Loucy (cell line): ENCODE measurements at regions not wholly inside any gene's neighbourhood (a gene's known extent, or its start where the extent isn't known, plus 50 kb on each side); places are given as distances from the start of the nearest gene placed in this dataset.
A peak's percentile ranks its signal among the peaks of the same experiment; 100 is the strongest.

Source experiments
- H2AFZ ChIP-seq: fragments of 200-600 bp; sonication (generic); 2 replicates; pipeline ENCODE4 v1.6.0; 2016; ENCODE audit warnings: antibody characterized with exemption, mild to moderate bottlenecking, low read length, moderate library complexity
- H3F3A ChIP-seq: fragments of 200-600 bp; 2 replicates; pipeline ENCODE4 v1.6.0; 2016; ENCODE audit warnings: antibody characterized with exemption, low read depth, mild to moderate bottlenecking
- H3K27me3 ChIP-seq: fragments of 200-600 bp; sonication (generic); 2 replicates; pipeline ENCODE4 v1.6.1; 2014; ENCODE audit warnings: low read length, mild to moderate bottlenecking; ENCODE audit not compliant: insufficient read depth, poor library complexity, severe bottlenecking
- H3K36me3 ChIP-seq: fragments of 200-600 bp; sonication (generic); 2 replicates; pipeline ENCODE4 v1.6.1; 2016; ENCODE audit warnings: low read length; ENCODE audit not compliant: insufficient read depth
- H3K4me1 ChIP-seq: fragments of 200-600 bp; sonication (generic); 2 replicates; pipeline ENCODE4 v1.5.1; 2014; ENCODE audit warnings: low read length, mild to moderate bottlenecking; ENCODE audit not compliant: insufficient read depth, poor library complexity, severe bottlenecking
- H3K4me2 ChIP-seq: fragments of 200-600 bp; sonication (generic); 2 replicates; pipeline ENCODE4 v1.6.0; 2014; ENCODE audit warnings: antibody characterized with exemption, low read length, low read depth, mild to moderate bottlenecking; ENCODE audit not compliant: poor library complexity, severe bottlenecking
- H3K4me3 ChIP-seq: fragments of 200-600 bp; sonication (generic); 2 replicates; pipeline ENCODE4 v1.5.1; 2014; ENCODE audit warnings: low read length, mild to moderate bottlenecking, mixed read lengths; ENCODE audit not compliant: poor library complexity, severe bottlenecking
- H3K79me2 ChIP-seq: fragments of 200-600 bp; sonication (generic); 2 replicates; pipeline ENCODE4 v1.6.1; 2014; ENCODE audit warnings: low read length; ENCODE audit not compliant: insufficient read depth
- H3K9ac ChIP-seq: fragments of 200-600 bp; sonication (generic); 2 replicates; pipeline ENCODE4 v1.6.0; 2014; ENCODE audit warnings: mild to moderate bottlenecking, low read depth, low read length, moderate library complexity; ENCODE audit not compliant: poor library complexity, severe bottlenecking
- H3K9me2 ChIP-seq: fragments of 200-600 bp; sonication (generic); replicated peaks from 2 replicates; pipeline ENCODE4 v1.6.1; 2016; ENCODE audit warnings: low read depth, low read length, mixed read lengths
- H3K9me3 ChIP-seq: fragments of 200-600 bp; sonication (generic); 2 replicates; pipeline ENCODE4 v1.6.1; 2014; ENCODE audit warnings: mild to moderate bottlenecking, antibody characterized with exemption, low read length, low read depth; ENCODE audit not compliant: insufficient read depth
- H4K20me1 ChIP-seq: fragments of 200-600 bp; sonication (generic); 2 replicates; pipeline ENCODE4 v1.6.0; 2014; ENCODE audit warnings: antibody characterized with exemption, low read length, mild to moderate bottlenecking; ENCODE audit not compliant: insufficient read depth, poor library complexity, severe bottlenecking
- EZH2phosphoT487 ChIP-seq: fragments of 200-600 bp; IDR thresholded peaks from 2 replicates; pipeline ENCODE4 v1.6.1; 2018; ENCODE audit warnings: antibody characterized with exemption, mild to moderate bottlenecking, moderate library complexity, borderline replicate concordance
- TF ChIP-seq, protein P1 (sequence below): fragments of 200-600 bp; sonication (generic); conservative IDR thresholded peaks from 2 replicates; pipeline ENCODE4 v1.5.1; 2014; ENCODE audit warnings: mild to moderate bottlenecking, antibody characterized with exemption, low read length

- no peak overlapping the region for H3K4me3 ChIP-seq
- no peaks in the 10 kb centered on the region for H3K36me3 ChIP-seq
- TF ChIP-seq, protein P1, sequence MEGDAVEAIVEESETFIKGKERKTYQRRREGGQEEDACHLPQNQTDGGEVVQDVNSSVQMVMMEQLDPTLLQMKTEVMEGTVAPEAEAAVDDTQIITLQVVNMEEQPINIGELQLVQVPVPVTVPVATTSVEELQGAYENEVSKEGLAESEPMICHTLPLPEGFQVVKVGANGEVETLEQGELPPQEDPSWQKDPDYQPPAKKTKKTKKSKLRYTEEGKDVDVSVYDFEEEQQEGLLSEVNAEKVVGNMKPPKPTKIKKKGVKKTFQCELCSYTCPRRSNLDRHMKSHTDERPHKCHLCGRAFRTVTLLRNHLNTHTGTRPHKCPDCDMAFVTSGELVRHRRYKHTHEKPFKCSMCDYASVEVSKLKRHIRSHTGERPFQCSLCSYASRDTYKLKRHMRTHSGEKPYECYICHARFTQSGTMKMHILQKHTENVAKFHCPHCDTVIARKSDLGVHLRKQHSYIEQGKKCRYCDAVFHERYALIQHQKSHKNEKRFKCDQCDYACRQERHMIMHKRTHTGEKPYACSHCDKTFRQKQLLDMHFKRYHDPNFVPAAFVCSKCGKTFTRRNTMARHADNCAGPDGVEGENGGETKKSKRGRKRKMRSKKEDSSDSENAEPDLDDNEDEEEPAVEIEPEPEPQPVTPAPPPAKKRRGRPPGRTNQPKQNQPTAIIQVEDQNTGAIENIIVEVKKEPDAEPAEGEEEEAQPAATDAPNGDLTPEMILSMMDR: no peak
- TF ChIP-seq EZH2phosphoT487: no peak
- H2AFZ ChIP-seq: no peak overlapping the region
- H3F3A ChIP-seq: no peaks in the 10 kb centered on the region
- H3K79me2 ChIP-seq: no peaks in the 10 kb centered on the region
- no peaks in the 10 kb centered on the region for H3K4me1 ChIP-seq
- H3K9ac ChIP-seq: no peak overlapping the region
- no peaks in the 10 kb centered on the region for H3K27me3 ChIP-seq
- no peaks in the 10 kb centered on the region for H3K9me2 ChIP-seq
- no peaks in the 10 kb centered on the region for H4K20me1 ChIP-seq
- H3K4me2 ChIP-seq: no peak overlapping the region
- H3K9me3 ChIP-seq: no peaks in the 10 kb centered on the region
These were observed 494.3 kb downstream of the COG6 start for GRCh38 chr13:40149611-40150274.

DNA sequence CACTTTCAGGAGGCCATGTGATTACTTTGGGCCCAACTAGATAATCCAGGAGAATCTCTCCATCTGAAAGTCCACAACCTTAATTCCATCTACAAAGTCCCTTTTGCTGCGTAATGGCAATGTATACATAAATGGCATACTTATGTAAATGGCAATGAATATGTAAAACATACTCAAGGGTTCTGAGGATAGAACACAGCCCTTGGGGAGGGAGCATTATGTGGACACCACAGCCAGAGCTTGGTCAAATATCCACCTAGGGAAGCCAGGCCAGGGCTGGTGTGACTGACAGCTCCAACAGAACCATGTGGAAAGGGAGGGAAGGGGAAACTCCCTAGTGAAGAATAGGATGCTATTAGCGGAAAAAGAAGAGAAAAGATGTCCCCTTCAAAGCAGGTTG lies 496.2 kb downstream of the COG6 start:
- TF ChIP-seq, protein P1: no peak
- TF ChIP-seq EZH2phosphoT487: no peak
- H3K9ac ChIP-seq: no peak overlapping the region
- no peaks in the 10 kb centered on the region for H3K9me2 ChIP-seq

DNA sequence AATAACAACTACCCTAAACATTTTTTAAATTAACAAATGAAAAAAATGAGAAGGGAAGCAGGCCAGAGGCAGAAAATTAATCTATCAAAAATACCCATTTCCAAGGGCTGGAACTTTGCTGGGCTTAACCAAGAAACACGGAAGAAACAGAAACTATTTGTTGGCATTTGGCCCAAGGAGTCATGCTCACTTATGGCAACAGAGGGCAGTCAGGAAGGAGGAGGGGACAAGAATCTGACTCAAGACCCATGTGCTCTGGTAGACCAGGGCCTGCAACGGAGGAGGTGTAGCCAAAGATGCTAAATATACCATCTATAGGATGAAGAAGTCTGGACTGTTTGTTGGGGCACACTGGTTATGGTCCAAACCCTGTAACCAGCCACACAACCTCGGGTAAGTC lies 496.7 kb downstream of the COG6 start:
- H3K36me3 ChIP-seq: no peaks in the 10 kb centered on the region
- no peak overlapping the region for H3K4me3 ChIP-seq
- no peaks in the 10 kb centered on the region for H3K4me1 ChIP-seq
- no peaks in the 10 kb centered on the region for H3K79me2 ChIP-seq
- H3F3A ChIP-seq: no peaks in the 10 kb centered on the region
- no peaks in the 10 kb centered on the region for H3K9me2 ChIP-seq
- no peaks in the 10 kb centered on the region for H3K27me3 ChIP-seq
- TF ChIP-seq, protein P1: peak; percentile 28
- TF ChIP-seq EZH2phosphoT487: no peak
- H2AFZ ChIP-seq: no peak overlapping the region
- no peak overlapping the region for H3K4me2 ChIP-seq
- no peak overlapping the region for H3K9ac ChIP-seq
- no peaks in the 10 kb centered on the region for H4K20me1 ChIP-seq
- no peaks in the 10 kb centered on the region for H3K9me3 ChIP-seq

More for the DNA sequence above, 496.2 kb downstream of the COG6 start:
- H3K4me1 ChIP-seq: no peaks in the 10 kb centered on the region
- H3K4me2 ChIP-seq: no peak overlapping the region
- H3K79me2 ChIP-seq: no peaks in the 10 kb centered on the region
- H3K9me3 ChIP-seq: no peaks in the 10 kb centered on the region
- no peaks in the 10 kb centered on the region for H3F3A ChIP-seq
- no peaks in the 10 kb centered on the region for H3K27me3 ChIP-seq
- no peak overlapping the region for H3K4me3 ChIP-seq
- H3K36me3 ChIP-seq: no peaks in the 10 kb centered on the region
- H2AFZ ChIP-seq: no peak overlapping the region
- no peaks in the 10 kb centered on the region for H4K20me1 ChIP-seq
